ENCODE measurements at regions not wholly inside any gene's neighbourhood (a gene's known extent, or its start where the extent isn't known, plus 50 kb on each side); places are given as distances from the start of the nearest gene placed in this dataset.

DNA sequence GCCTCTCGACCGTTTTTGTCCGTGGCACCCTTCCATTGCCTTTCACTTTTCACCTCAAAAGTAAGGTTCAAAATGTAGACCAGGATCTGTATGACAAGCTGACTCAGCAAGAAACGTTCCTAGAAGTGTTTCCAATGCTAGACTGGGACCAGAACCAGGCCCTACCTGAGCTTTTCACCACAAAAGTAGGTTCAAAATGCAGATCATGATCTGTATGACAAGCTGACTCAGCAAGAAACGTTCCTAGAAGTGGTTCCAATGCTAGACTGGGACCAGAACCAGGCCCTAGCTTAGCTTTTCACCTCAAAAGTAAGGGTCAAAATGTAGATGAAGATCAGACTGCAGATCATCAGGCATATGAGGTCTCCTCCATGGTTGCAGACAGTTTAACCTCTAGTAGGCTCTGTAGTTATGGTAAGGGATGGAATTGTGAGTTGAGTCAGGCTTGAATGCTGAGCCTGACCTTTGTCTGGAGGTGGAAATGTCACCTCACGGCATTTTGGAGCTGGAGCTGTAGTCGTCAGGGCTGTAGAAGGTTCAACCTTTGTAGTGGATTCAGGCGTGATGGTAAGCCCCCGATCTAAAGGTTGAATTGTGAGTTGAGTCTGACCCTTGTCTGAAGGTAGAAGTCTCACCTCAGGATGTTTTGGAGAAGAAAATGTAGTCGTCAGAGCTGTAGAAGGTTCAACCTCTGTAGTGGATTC lies 50.2 kb upstream of the TMEM97 start:
- TF ChIP-seq, protein P1, sequence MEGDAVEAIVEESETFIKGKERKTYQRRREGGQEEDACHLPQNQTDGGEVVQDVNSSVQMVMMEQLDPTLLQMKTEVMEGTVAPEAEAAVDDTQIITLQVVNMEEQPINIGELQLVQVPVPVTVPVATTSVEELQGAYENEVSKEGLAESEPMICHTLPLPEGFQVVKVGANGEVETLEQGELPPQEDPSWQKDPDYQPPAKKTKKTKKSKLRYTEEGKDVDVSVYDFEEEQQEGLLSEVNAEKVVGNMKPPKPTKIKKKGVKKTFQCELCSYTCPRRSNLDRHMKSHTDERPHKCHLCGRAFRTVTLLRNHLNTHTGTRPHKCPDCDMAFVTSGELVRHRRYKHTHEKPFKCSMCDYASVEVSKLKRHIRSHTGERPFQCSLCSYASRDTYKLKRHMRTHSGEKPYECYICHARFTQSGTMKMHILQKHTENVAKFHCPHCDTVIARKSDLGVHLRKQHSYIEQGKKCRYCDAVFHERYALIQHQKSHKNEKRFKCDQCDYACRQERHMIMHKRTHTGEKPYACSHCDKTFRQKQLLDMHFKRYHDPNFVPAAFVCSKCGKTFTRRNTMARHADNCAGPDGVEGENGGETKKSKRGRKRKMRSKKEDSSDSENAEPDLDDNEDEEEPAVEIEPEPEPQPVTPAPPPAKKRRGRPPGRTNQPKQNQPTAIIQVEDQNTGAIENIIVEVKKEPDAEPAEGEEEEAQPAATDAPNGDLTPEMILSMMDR (conservative IDR thresholded peaks at IDR 0.05; ENCODE audit: low read depth, low read length): no peak
- no peak overlapping the region for H3K4me3 ChIP-seq (ENCODE audit: low read depth, low read length)
- no peak for DNase-seq (ENCODE audit: low read depth)

All from choroid plexus epithelial cell (primary cell).